ENCODE measurements at regions not wholly inside any gene's neighbourhood (a gene's known extent, or its start where the extent isn't known, plus 50 kb on each side); places are given as distances from the start of the nearest gene placed in this dataset.

DNA sequence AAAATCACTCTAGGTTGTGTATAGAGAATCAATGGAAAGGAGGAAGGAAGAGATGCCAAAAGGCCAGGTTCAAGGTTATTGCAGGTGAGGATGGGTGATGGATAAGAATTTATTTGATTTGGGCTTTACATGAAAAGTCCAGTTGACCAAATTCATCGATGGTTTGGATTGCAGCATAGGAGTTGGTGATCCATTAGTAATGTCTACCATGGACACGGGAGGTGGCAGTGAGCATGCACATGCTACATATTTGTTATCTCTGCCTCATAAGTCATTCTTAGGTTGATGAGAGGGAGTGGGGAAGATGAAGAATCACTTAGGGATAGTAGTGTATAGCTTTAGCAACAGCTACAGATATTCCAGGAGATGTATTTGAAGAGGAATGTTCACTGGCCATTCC lies 211.4 kb downstream of the PHETA1 start:
- Histone ChIP-seq H3K4me1 (ENCODE audit: control insufficient read depth in 2 of 2, insufficient read depth in 2 of 2, low read length in 2 of 2) (no peaks in the 10 kb centered on the region), H2AFZ (ENCODE audit: insufficient read depth, low read depth, low read length, poor library complexity, severe bottlenecking) (no peak overlapping the region), H3K36me3 (replicated peaks in 1 of 2; ENCODE audit: control extremely low read depth in 1 of 2, control insufficient read depth in 1 of 2, extremely low read depth in 1 of 2, insufficient read depth in 2 of 2, low read length in 1 of 2) (no peaks in the 10 kb centered on the region), H3K27ac (ENCODE audit: low read length in 2 of 2) (no peak overlapping the region), H3K79me2 (ENCODE audit: control insufficient read depth, insufficient read depth, low read length) (no peaks in the 10 kb centered on the region), H3K4me2 (replicated peaks; ENCODE audit: low read depth, low read length, poor library complexity, severe bottlenecking) (no peak overlapping the region), H3K9me3 (ENCODE audit: control extremely low read depth in 1 of 3, control insufficient read depth in 2 of 3, insufficient read depth in 1 of 3, low read length in 2 of 3) (no peaks in the 10 kb centered on the region), H3K4me3 (ENCODE audit: control extremely low read depth in 1 of 5, extremely low read depth in 1 of 5, insufficient read depth in 1 of 5, low read depth in 2 of 5, low read length in 4 of 5) (no peak overlapping the region), H3K9ac (ENCODE audit: low read length) (no peak overlapping the region), H4K20me1 (ENCODE audit: control insufficient read depth, insufficient read depth, low read length, poor library complexity, severe bottlenecking) (no peaks in the 10 kb centered on the region), H3K27me3 (replicated peaks in 1 of 4; ENCODE audit: control extremely low read depth in 1 of 4, control insufficient read depth in 3 of 4, insufficient read depth in 4 of 4, low read length in 3 of 4) (peaks cover 0 to 4% (median 0%) of the 10 kb centered on the region in 4 experiments)
- ATAC-seq (ENCODE audit: low read depth) (no peak), DNase-seq (no peak)
- Mint-ChIP-seq H3K4me1 (no peaks in the 10 kb centered on the region), H3K27me3 (peaks cover 15% of the 10 kb centered on the region), H3K27ac (no peak overlapping the region), H3K9me3 (ENCODE audit: insufficient read depth) (no peaks in the 10 kb centered on the region), H3K4me3 (no peak overlapping the region)
- TF ChIP-seq EZH2 (IDR thresholded peaks at IDR 0.05; ENCODE audit: borderline replicate concordance, insufficient read depth, low read depth, low read length, poor library complexity, severe bottlenecking): no peak
- TF ChIP-seq, protein P1, sequence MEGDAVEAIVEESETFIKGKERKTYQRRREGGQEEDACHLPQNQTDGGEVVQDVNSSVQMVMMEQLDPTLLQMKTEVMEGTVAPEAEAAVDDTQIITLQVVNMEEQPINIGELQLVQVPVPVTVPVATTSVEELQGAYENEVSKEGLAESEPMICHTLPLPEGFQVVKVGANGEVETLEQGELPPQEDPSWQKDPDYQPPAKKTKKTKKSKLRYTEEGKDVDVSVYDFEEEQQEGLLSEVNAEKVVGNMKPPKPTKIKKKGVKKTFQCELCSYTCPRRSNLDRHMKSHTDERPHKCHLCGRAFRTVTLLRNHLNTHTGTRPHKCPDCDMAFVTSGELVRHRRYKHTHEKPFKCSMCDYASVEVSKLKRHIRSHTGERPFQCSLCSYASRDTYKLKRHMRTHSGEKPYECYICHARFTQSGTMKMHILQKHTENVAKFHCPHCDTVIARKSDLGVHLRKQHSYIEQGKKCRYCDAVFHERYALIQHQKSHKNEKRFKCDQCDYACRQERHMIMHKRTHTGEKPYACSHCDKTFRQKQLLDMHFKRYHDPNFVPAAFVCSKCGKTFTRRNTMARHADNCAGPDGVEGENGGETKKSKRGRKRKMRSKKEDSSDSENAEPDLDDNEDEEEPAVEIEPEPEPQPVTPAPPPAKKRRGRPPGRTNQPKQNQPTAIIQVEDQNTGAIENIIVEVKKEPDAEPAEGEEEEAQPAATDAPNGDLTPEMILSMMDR (IDR thresholded peaks at IDR 0.05): no peak
- ChIA-PET CTCF (no interaction called here), POLR2A (no interaction called here)
- 100% methylated on average over 1 of the region's 2 CpGs for WGBS (ENCODE audit: insufficient coverage)
- intact Hi-C loops (cut with micrococcal nuclease): no loop called here

- Histone ChIP-seq H3K9ac (ENCODE audit: low read length) (no peak overlapping the region), H3K4me2 (replicated peaks; ENCODE audit: low read depth, low read length, poor library complexity, severe bottlenecking) (no peak overlapping the region), H3K4me3 (ENCODE audit: control extremely low read depth in 1 of 5, extremely low read depth in 1 of 5, insufficient read depth in 1 of 5, low read depth in 2 of 5, low read length in 4 of 5) (no peak overlapping the region), H3K27me3 (replicated peaks in 1 of 4; ENCODE audit: control extremely low read depth in 1 of 4, control insufficient read depth in 3 of 4, insufficient read depth in 4 of 4, low read length in 3 of 4) (peaks cover 0 to 4% (median 2%) of the 10 kb centered on the region in 4 experiments), H3K79me2 (ENCODE audit: control insufficient read depth, insufficient read depth, low read length) (no peaks in the 10 kb centered on the region), H3K36me3 (replicated peaks in 1 of 2; ENCODE audit: control extremely low read depth in 1 of 2, control insufficient read depth in 1 of 2, extremely low read depth in 1 of 2, insufficient read depth in 2 of 2, low read length in 1 of 2) (no peaks in the 10 kb centered on the region), H2AFZ (ENCODE audit: insufficient read depth, low read depth, low read length, poor library complexity, severe bottlenecking) (no peak overlapping the region), H3K27ac (ENCODE audit: low read length in 2 of 2) (no peak overlapping the region), H3K4me1 (ENCODE audit: control insufficient read depth in 2 of 2, insufficient read depth in 2 of 2, low read length in 2 of 2) (no peaks in the 10 kb centered on the region), H4K20me1 (ENCODE audit: control insufficient read depth, insufficient read depth, low read length, poor library complexity, severe bottlenecking) (no peaks in the 10 kb centered on the region), H3K9me3 (ENCODE audit: control extremely low read depth in 1 of 3, control insufficient read depth in 2 of 3, insufficient read depth in 1 of 3, low read length in 2 of 3) (no peaks in the 10 kb centered on the region)
- DNase-seq (no peak), ATAC-seq (ENCODE audit: low read depth) (no peak)
- intact Hi-C loops (cut with micrococcal nuclease): no loop called here
- ChIA-PET CTCF (no interaction called here), POLR2A (no interaction called here)
- Mint-ChIP-seq H3K4me3 (no peak overlapping the region), H3K27ac (no peak overlapping the region), H3K27me3 (peaks cover 22% of the 10 kb centered on the region), H3K9me3 (ENCODE audit: insufficient read depth) (no peaks in the 10 kb centered on the region), H3K4me1 (no peaks in the 10 kb centered on the region)
- TF ChIP-seq, protein P1 (IDR thresholded peaks at IDR 0.05): no peak
- no peak for TF ChIP-seq EZH2 (IDR thresholded peaks at IDR 0.05; ENCODE audit: borderline replicate concordance, insufficient read depth, low read depth, low read length, poor library complexity, severe bottlenecking)
- 93% methylated on average over 3 of the region's 3 CpGs for WGBS (ENCODE audit: insufficient coverage)
Measured at GRCh38 chr12:111156304-111156703, 212.6 kb downstream of the PHETA1 start.
